Small intestine (tissue), 7 donors: ENCODE measurements at regions not wholly inside any gene's neighbourhood (a gene's known extent, or its start where the extent isn't known, plus 50 kb on each side); places are given as distances from the start of the nearest gene placed in this dataset.

Experiments
- DNase-seq, 2 donors: peaks; one replicate each; pipeline versions ENCODE4 v3.0.0 to v3.0.0-alpha.2; 2013
- FAIRE-seq: peaks from 2 replicates; lab custom pipeline; 2012; peaks lifted over from hg19 to GRCh38; lab: Jason Lieb, UNC
- H3K27ac ChIP-seq, 3 donors: one replicate each; pipeline ENCODE4 v1.5.1; 2013; ENCODE audit warnings: low read length in 2 of 3, mild to moderate bottlenecking in 2 of 3, control low read depth in 1 of 3, inconsistent platforms in 1 of 3, low read depth in 1 of 3, moderate library complexity in 1 of 3
- H3K27me3 ChIP-seq, 3 donors: one replicate each; pipeline ENCODE4 v1.6.1; 2013; ENCODE audit warnings: low read length in 3 of 3, inconsistent platforms in 1 of 3; ENCODE audit not compliant: control insufficient read depth in 3 of 3, insufficient read depth in 3 of 3
- H3K36me3 ChIP-seq, 3 donors: one replicate each; pipeline ENCODE4 v1.6.1; 2013; ENCODE audit warnings: low read length in 3 of 3, inconsistent platforms in 1 of 3, low read depth in 1 of 3, mild to moderate bottlenecking in 1 of 3, moderate library complexity in 1 of 3; ENCODE audit not compliant: control insufficient read depth in 3 of 3, insufficient read depth in 2 of 3
- H3K4me1 ChIP-seq, 3 donors: one replicate each; pipeline ENCODE4 v1.6.1; 2013; ENCODE audit warnings: low read length in 2 of 3, inconsistent platforms in 1 of 3, low read depth in 1 of 3, mild to moderate bottlenecking in 1 of 3, moderate library complexity in 1 of 3; ENCODE audit not compliant: control insufficient read depth in 3 of 3, insufficient read depth in 2 of 3
- H3K4me3 ChIP-seq, 3 donors: one replicate each; pipeline ENCODE4 v1.5.1; 2013; ENCODE audit warnings: low read length in 3 of 3, control low read depth in 1 of 3, inconsistent platforms in 1 of 3, low read depth in 1 of 3, mild to moderate bottlenecking in 1 of 3, moderate library complexity in 1 of 3
- H3K9me3 ChIP-seq, 2 donors: one replicate each; pipeline ENCODE4 v1.6.1; 2013; ENCODE audit warnings: low read depth in 1 of 2, low read length in 1 of 2; ENCODE audit not compliant: control insufficient read depth in 2 of 2, insufficient read depth in 1 of 2
- WGBS, 3 donors: extraction: QIAGEN DNeasy Blood & Tissue Kit; methylation state at CpG; one replicate each; pipeline ENCODE4 v1.1.7; 2013; 5-methylcytosine and 5-hydroxymethylcytosine counted together
- donor health status: healthy with polysubstance abuse.
- donor health status: control.
- donor health status: control.
- donor health status: Bipolar disorder and iron deficiency.
- donor health status: healthy.

DNA sequence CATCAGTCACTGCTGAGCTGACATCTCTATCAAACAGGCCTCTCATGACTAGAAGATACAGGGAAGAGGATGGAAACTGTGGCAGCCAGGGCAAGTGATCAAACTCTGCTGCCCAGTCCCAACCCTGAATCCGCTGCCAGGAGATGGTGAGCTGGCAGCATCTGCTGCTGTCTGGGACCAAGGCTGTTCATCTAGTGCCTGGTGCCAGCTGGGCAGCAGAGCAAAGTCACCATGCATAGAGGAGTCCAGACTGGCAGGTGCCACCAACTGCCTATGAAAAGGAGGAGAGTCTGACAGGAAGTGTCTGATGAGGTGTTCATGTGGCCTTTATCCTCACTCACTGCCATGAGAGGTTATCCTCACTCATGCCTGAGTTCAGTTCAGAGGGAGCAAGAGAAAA lies 518.9 kb downstream of the MID1IP1 start:
- no peak for FAIRE-seq
- peaks cover 0 to 2% of the 10 kb centered on the region in 2 donors for H3K9me3 ChIP-seq
- no peak for DNase-seq

DNA sequence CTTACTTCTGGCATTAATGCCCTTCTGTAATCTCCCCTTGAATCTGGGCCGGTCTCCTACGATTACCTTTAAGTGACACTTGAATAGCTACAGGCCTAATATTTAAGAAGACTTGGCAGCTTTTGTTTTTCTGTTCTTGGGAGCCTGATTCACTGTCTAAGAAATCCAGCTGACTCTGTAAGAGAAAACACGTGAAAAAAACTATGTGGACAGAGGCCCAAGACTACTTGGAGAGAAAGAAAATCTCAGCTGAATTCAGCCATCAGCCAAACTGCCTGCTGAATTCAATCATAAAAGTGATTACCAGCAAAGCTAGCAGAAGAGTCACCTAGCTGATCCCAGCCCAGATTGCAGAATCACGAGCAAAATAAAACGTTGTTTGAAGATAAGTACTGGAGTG lies 521.2 kb downstream of the MID1IP1 start:
- FAIRE-seq (no peak), DNase-seq (no peak)
- H3K9me3 ChIP-seq: peaks cover 0 to 2% of the 10 kb centered on the region in 2 donors
- 70 to 92% (median 75%) methylated on average over 5 of the region's 5 CpGs for WGBS, 3 donors
- no peak overlapping the region for H3K27ac ChIP-seq
- no peaks in the 10 kb centered on the region for H3K27me3 ChIP-seq
- no peaks in the 10 kb centered on the region for H3K4me1 ChIP-seq
- H3K36me3 ChIP-seq: no peaks in the 10 kb centered on the region
- H3K4me3 ChIP-seq: no peak overlapping the region

More for the DNA sequence above, 518.9 kb downstream of the MID1IP1 start:
- WGBS, 3 donors: 53 to 100% methylated on average over 1 of the region's 1 CpG; no CpG with 5 or more reads in 1 of the 3 donors
- no peaks in the 10 kb centered on the region for H3K36me3 ChIP-seq
- no peaks in the 10 kb centered on the region for H3K4me1 ChIP-seq
- H3K27me3 ChIP-seq: no peaks in the 10 kb centered on the region
- no peak overlapping the region for H3K4me3 ChIP-seq
- H3K27ac ChIP-seq: no peak overlapping the region

DNA sequence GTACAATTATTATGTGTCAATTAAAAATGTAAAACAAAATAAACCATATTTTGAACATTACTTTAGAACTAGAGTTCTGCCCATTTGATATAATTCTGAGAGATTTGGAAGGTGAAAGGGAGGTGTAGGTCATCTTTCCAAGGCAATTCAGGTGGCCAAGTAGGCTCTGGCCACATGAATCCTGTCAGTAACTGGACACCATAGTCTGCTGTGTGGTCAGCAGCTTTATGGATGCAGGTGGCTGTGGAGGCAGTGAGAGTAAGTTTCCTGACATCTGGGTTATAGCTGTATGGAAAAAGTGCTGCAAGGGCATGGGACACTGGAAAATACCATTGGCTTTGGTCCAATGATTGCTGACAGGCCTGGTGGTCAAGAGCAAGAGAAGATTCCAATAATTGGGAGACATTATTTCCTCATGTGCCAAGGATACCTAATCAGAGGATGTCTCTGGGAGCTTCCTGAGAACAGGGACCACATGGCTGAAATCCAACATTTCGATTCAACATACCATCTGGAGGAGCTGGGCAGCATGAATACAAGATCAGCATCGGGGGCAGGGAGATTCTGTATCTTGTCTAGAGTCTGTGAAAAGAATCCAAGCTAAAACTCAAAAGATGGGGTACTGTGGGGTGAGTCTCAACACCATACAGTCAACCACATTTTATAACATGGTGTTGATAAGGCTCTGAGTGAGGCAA lies 523.1 kb downstream of the MID1IP1 start:
- no peak overlapping the region for H3K27ac ChIP-seq
- peaks cover 0 to 2% of the 10 kb centered on the region in 2 donors for H3K9me3 ChIP-seq
- no peaks in the 10 kb centered on the region for H3K27me3 ChIP-seq
- 64 to 96% (median 76%) methylated on average over 2 of the region's 2 CpGs for WGBS, 3 donors
- H3K4me3 ChIP-seq: no peak overlapping the region
- FAIRE-seq (no peak), DNase-seq (no peak)
- no peaks in the 10 kb centered on the region for H3K36me3 ChIP-seq
- peaks cover 0 to 7% (median 0%) of the 10 kb centered on the region in 3 donors for H3K4me1 ChIP-seq

DNA sequence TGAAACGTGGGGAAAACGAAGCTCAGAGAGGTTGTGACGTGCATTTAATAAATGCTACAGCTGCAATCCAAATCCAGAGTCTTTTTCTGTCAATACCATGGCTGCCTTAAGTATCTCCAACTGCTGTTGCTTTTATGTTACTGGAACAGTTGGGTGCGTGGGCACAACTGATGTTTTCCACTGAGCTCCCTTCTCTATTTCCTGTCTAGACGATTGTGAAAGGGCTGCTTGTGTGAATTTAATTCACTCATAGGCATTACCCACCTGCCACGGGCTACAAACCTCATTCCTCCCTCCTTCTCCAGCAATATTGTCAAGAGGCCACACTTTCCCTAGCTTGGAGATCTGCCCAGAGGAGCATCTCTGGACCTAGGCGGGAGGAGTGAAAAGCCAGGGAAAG lies 526.0 kb downstream of the MID1IP1 start:
- no peak for DNase-seq
- no peak for FAIRE-seq

DNA sequence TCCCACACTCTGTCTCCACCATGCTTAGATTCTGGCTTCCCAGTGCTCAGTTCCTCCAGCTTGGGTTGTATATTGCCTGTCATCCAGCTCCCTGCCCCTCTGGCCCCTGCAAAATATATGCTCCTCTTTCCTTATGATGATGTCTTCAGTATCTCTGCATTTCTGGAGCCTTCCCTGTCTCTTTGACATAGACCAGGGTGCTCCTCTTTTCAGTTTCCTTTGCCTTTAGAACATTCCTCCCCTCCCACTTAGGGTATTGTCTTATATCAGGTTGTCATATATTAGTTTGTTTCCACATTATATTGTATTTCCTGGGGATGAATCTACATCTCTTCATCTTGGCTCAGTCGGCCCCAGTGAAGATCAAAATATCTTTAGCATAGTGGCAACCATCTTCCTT lies 526.4 kb downstream of the MID1IP1 start:
- Histone ChIP-seq H3K4me3 (no peak overlapping the region), H3K36me3 (no peaks in the 10 kb centered on the region), H3K4me1 (peaks cover 0 to 10% (median 0%) of the 10 kb centered on the region in 3 donors), H3K9me3 (peaks cover 0 to under 1% of the 10 kb centered on the region in 2 donors), H3K27me3 (no peaks in the 10 kb centered on the region), H3K27ac (no peak overlapping the region)
- WGBS, 3 donors: 83 to 90% (median 88%) methylated on average over 1 of the region's 1 CpG
- FAIRE-seq (no peak), DNase-seq (no peak)

More for the DNA sequence above, 526.0 kb downstream of the MID1IP1 start:
- Histone ChIP-seq H3K27me3 (no peaks in the 10 kb centered on the region), H3K4me3 (no peak overlapping the region), H3K4me1 (peaks cover 0 to 10% (median 0%) of the 10 kb centered on the region in 3 donors), H3K9me3 (peaks cover 0 to 2% of the 10 kb centered on the region in 2 donors), H3K27ac (no peak overlapping the region), H3K36me3 (no peaks in the 10 kb centered on the region)
- WGBS, 3 donors: 65 to 74% (median 73%) methylated on average over 7 of the region's 7 CpGs

DNA sequence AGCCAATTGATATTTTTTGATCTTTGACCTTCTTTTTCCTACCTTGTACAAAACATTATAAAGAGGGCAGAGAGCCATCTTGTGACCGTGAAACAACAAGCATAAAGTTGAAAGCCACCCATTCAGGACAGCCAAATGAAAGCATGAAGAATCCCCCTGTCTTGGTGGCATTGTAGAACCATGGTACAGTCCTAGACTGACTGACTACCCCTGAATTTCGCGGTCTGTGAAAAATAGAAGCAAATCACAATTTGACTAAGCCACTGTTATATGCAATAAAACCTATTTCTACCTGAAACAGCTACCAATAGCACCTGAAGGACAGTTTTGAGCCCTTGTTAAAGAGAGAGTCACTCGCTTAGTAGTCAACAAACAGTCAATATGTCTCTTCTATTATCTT lies 527.4 kb downstream of the MID1IP1 start:
- Histone ChIP-seq H3K9me3 (no peaks in the 10 kb centered on the region), H3K27ac (no peak overlapping the region), H3K4me3 (no peak overlapping the region), H3K4me1 (peaks cover 0 to 10% (median 0%) of the 10 kb centered on the region in 3 donors), H3K27me3 (no peaks in the 10 kb centered on the region), H3K36me3 (no peaks in the 10 kb centered on the region)
- 66 to 85% (median 69%) methylated on average over 4 of the region's 4 CpGs for WGBS, 3 donors
- no peak for FAIRE-seq
- DNase-seq: no peak

DNA sequence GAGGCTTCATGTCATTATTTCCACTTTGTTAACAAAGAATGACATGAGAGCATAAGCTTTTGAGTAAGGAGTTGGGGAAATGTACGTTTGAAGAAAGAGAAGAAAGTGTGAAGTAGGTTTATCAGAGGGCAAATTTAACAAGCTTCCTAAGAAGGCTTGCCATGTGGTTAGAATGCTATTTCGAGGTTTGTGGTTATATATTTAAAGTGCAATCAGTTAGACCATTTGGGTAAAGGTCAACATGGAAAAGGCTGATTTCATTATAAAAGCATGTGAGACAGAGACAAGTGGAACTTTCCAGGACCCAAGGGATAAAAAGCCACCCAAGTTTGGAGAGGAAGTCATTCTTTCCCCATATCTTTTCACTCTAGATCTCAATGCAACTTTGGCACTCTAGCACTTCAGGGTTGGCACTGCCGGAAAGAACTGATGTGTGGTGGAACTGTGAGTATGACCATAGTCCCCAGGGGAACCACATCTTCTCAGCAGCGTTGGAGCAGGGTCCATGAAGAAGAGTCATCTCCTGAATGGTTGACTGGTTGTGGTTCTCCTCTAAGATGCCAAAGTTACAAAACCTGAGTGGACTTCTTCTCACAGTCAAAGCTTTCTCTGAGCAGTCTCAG lies 529.9 kb downstream of the MID1IP1 start:
- DNase-seq (peak in 1 of 2 donors; percentile 13), FAIRE-seq (no peak)
- Histone ChIP-seq H3K27me3 (no peaks in the 10 kb centered on the region), H3K4me3 (no peak overlapping the region), H3K4me1 (peaks cover 0 to 22% (median 3%) of the 10 kb centered on the region in 3 donors), H3K36me3 (no peaks in the 10 kb centered on the region), H3K27ac (no peak overlapping the region), H3K9me3 (no peaks in the 10 kb centered on the region)
- WGBS, 3 donors: 49 to 59% (median 54%) methylated on average over 3 to 4 of the region's 4 CpGs

DNA sequence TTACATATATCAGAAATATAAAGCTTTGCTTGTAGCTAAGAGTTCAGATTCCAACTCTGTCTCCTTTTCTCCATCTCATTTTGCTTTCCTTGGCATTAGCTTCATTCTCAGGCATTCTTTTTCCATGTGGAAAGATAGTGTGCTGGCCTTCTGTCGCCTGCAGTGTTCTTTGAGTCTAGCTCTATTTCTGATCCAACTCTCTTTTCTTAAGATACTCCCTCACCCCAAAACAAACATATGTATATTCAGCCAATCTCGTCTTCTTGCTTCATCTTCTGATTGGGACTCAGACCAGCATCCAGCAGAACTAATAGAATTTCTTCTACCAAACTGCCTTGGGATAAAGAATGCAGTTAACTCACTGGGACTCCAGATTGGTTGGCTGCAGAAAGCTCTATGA lies 532.2 kb downstream of the MID1IP1 start:
- Histone ChIP-seq H3K27ac (no peak overlapping the region), H3K4me3 (no peak overlapping the region), H3K36me3 (no peaks in the 10 kb centered on the region), H3K27me3 (no peaks in the 10 kb centered on the region), H3K9me3 (no peaks in the 10 kb centered on the region), H3K4me1 (peaks cover 0 to 35% (median 3%) of the 10 kb centered on the region in 3 donors)
- WGBS, 3 donors: 76 to 92% (median 77%) methylated on average over 2 of the region's 2 CpGs
- DNase-seq (no peak), FAIRE-seq (no peak)
